HEK293 (cell line): ENCODE measurements at regions not wholly inside any gene's neighbourhood (a gene's known extent, or its start where the extent isn't known, plus 50 kb on each side); places are given as distances from the start of the nearest gene placed in this dataset.

Source experiments
- BCL11A ChIP-seq: fragments of 450-650 bp; formaldehyde crosslinking; IDR thresholded peaks from 2 replicates; pipeline ENCODE4 v1.5.1; 2016; ENCODE audit warnings: low read depth, missing biosample characterization, missing genetic modification characterization
- GLI2 ChIP-seq: fragments of 450-650 bp; formaldehyde crosslinking; IDR thresholded peaks from 2 replicates; pipeline ENCODE4; 2017; ENCODE audit warnings: missing biosample characterization, missing genetic modification characterization, low read depth, borderline replicate concordance
- PRDM10 ChIP-seq: fragments of 450-650 bp; formaldehyde crosslinking; IDR thresholded peaks from 2 replicates; pipeline ENCODE4 v1.5.1; 2016; ENCODE audit warnings: missing biosample characterization, missing genetic modification characterization
- PRDM4 ChIP-seq: fragments of 450-650 bp; formaldehyde crosslinking; IDR thresholded peaks from 2 replicates; pipeline ENCODE4 v1.5.1; 2017; ENCODE audit warnings: missing biosample characterization, missing genetic modification characterization
- PRDM6 ChIP-seq: fragments of 450-650 bp; formaldehyde crosslinking; IDR thresholded peaks from 2 replicates; pipeline ENCODE4 v1.5.1; 2017; ENCODE audit warnings: missing biosample characterization, missing genetic modification characterization
- TCF7L2 ChIP-seq: IDR thresholded peaks from 2 replicates; pipeline ENCODE4 v1.6.1; 2011; ENCODE audit warnings: low read depth, mild to moderate bottlenecking, inconsistent platforms, low read length, moderate library complexity, borderline replicate concordance
- YY2 ChIP-seq: fragments of 450-650 bp; formaldehyde crosslinking; IDR thresholded peaks from 2 replicates; pipeline ENCODE4 v1.5.1; 2016; ENCODE audit warnings: missing biosample characterization, missing genetic modification characterization
- ZBTB17 ChIP-seq: fragments of 450-650 bp; formaldehyde crosslinking; IDR thresholded peaks from 2 replicates; pipeline ENCODE4 v1.5.1; 2016; ENCODE audit warnings: missing biosample characterization, missing genetic modification characterization
- ZBTB44 ChIP-seq: fragments of 450-650 bp; IDR thresholded peaks from 2 replicates; pipeline ENCODE4 v1.5.1; 2018; ENCODE audit warnings: missing biosample characterization, mild to moderate bottlenecking, missing genetic modification characterization
- ZFHX2 ChIP-seq: fragments of 450-650 bp; formaldehyde crosslinking; conservative IDR thresholded peaks from 2 replicates; pipeline ENCODE4 v1.5.1; 2016; ENCODE audit warnings: missing biosample characterization, missing genetic modification characterization
- ZNF16 ChIP-seq: fragments of 450-650 bp; formaldehyde crosslinking; IDR thresholded peaks from 2 replicates; pipeline ENCODE4 v1.5.1; 2016; ENCODE audit warnings: low read depth, missing biosample characterization, missing genetic modification characterization
- ZNF184 ChIP-seq: fragments of 450-650 bp; IDR thresholded peaks from 2 replicates; pipeline ENCODE4 v1.5.1; 2018; ENCODE audit warnings: missing biosample characterization, mild to moderate bottlenecking, missing genetic modification characterization
- ZNF214 ChIP-seq: fragments of 450-650 bp; formaldehyde crosslinking; IDR thresholded peaks from 2 replicates; pipeline ENCODE4 v1.5.1; 2017; ENCODE audit warnings: missing biosample characterization, mild to moderate bottlenecking, missing genetic modification characterization, borderline replicate concordance
- ZNF23 ChIP-seq: fragments of 450-650 bp; formaldehyde crosslinking; IDR thresholded peaks from 2 replicates; pipeline ENCODE4 v1.5.1; 2016; ENCODE audit warnings: missing biosample characterization, missing genetic modification characterization, borderline replicate concordance
- ZNF239 ChIP-seq: fragments of 450-650 bp; formaldehyde crosslinking; IDR thresholded peaks from 2 replicates; pipeline ENCODE4 v1.5.1; 2016; ENCODE audit warnings: missing biosample characterization, missing genetic modification characterization
- ZNF350 ChIP-seq: fragments of 450-650 bp; formaldehyde crosslinking; IDR thresholded peaks from 2 replicates; pipeline ENCODE4 v1.5.0; 2017; ENCODE audit warnings: missing biosample characterization, mild to moderate bottlenecking, missing genetic modification characterization
- ZNF423 ChIP-seq: fragments of 450-650 bp; formaldehyde crosslinking; IDR thresholded peaks from 2 replicates; pipeline ENCODE4 v1.5.1; 2016; ENCODE audit warnings: missing biosample characterization, missing genetic modification characterization
- ZNF548 ChIP-seq: fragments of 450-650 bp; formaldehyde crosslinking; IDR thresholded peaks from 2 replicates; pipeline ENCODE4 v1.5.1; 2016; ENCODE audit warnings: missing biosample characterization, missing genetic modification characterization
- ZNF549 ChIP-seq: fragments of 450-650 bp; IDR thresholded peaks from 2 replicates; pipeline ENCODE4 v1.5.1; 2018; ENCODE audit warnings: missing biosample characterization, missing genetic modification characterization, mild to moderate bottlenecking, inconsistent platforms, moderate library complexity
- ZNF580 ChIP-seq: fragments of 450-650 bp; formaldehyde crosslinking; IDR thresholded peaks from 2 replicates; pipeline ENCODE4 v1.5.1; 2016; ENCODE audit warnings: missing biosample characterization, missing genetic modification characterization
- ZNF626 ChIP-seq: fragments of 450-650 bp; sonication (Bioruptor Pico); formaldehyde crosslinking; IDR thresholded peaks from 2 replicates; pipeline ENCODE4 v1.5.1; 2018; ENCODE audit warnings: missing biosample characterization, missing genetic modification characterization, inconsistent platforms
- ZNF639 ChIP-seq: fragments of 450-650 bp; formaldehyde crosslinking; IDR thresholded peaks from 2 replicates; pipeline ENCODE4 v1.5.1; 2016; ENCODE audit warnings: missing biosample characterization, missing genetic modification characterization
- ZNF664 ChIP-seq: fragments of 450-650 bp; formaldehyde crosslinking; IDR thresholded peaks from 2 replicates; pipeline ENCODE4 v1.5.1; 2016; ENCODE audit warnings: missing biosample characterization, missing genetic modification characterization
- ZSCAN5A ChIP-seq: fragments of 450-650 bp; formaldehyde crosslinking; IDR thresholded peaks from 2 replicates; pipeline ENCODE4 v1.5.1; 2016; ENCODE audit warnings: missing biosample characterization, missing genetic modification characterization

GRCh38 chr1:101291562-101292380 lies 55.0 kb downstream of the S1PR1 start (continued):
- TF ChIP-seq PRDM10 (tag by site-specific recombination) (peak; percentile 15; the same call in 1 of the 2 replicates), ZNF548 (tag by site-specific recombination) (no peak), ZBTB44 (tag by site-specific recombination) (peak; percentile 50; the same call in 1 of the 2 replicates), ZNF664 (tag by site-specific recombination) (no peak), ZNF639 (tag by site-specific recombination) (no peak), ZFHX2 (tag by site-specific recombination) (peak; percentile 69), ZNF423 (tag by site-specific recombination) (no peak), ZNF626 (tag by site-specific recombination) (no peak), ZNF239 (tag by site-specific recombination) (no peak), ZNF549 (tag by site-specific recombination) (no peak), PRDM4 (peak; percentile 88), ZNF16 (tag by site-specific recombination) (no peak), ZBTB17 (tag by site-specific recombination) (peak; percentile 84), PRDM6 (tag by site-specific recombination) (peak; percentile 70), ZSCAN5A (tag by site-specific recombination) (no peak), ZNF214 (no peak), TCF7L2 (peak; percentile 64; the same call in 1 of the 2 replicates), GLI2 (tag by site-specific recombination) (peak; percentile 38; the same call in 1 of the 2 replicates), ZNF23 (tag by site-specific recombination) (no peak), ZNF350 (tag by site-specific recombination) (no peak), ZNF184 (peak; percentile 63; the same call in 1 of the 2 replicates), ZNF580 (tag by site-specific recombination) (peak; percentile 83), BCL11A (tag by site-specific recombination) (no peak), YY2 (tag by site-specific recombination) (no peak)
